HG03280 (cell line): ENCODE measurements at regions not wholly inside any gene's neighbourhood (a gene's known extent, or its start where the extent isn't known, plus 50 kb on each side); places are given as distances from the start of the nearest gene placed in this dataset.

Experiments
- ATAC-seq: cut with Tn5 transposase; IDR thresholded peaks from one replicate; pipeline ENCODE4 v1.9.1; 2021; ENCODE audit warnings: mild to moderate bottlenecking, moderate library complexity; ENCODE audit not compliant: unreplicated experiment

GRCh38 chr4:187301923-187302322 is 578.3 kb upstream of the FAT1 start:
- ATAC-seq, result no peak

- no peak for ATAC-seq
Observed at GRCh38 chr4:187302457-187303150, 578.9 kb upstream of the FAT1 start.

GRCh38 chr4:187304133-187304532 is 580.5 kb upstream of the FAT1 start:
- no peak for ATAC-seq

- no peak for ATAC-seq
Observed at GRCh38 chr4:187307131-187307530, 583.5 kb upstream of the FAT1 start.

- ATAC-seq, result no peak
Observed at GRCh38 chr4:187309456-187309855, 585.8 kb upstream of the FAT1 start.

GRCh38 chr4:187312299-187312698 is 588.6 kb upstream of the FAT1 start:
- no peak for ATAC-seq

- ATAC-seq, result no peak
Observed at GRCh38 chr4:187317799-187318198, 594.1 kb upstream of the FAT1 start.

GRCh38 chr4:187321711-187322110 is 598.1 kb upstream of the FAT1 start:
- ATAC-seq, result no peak

GRCh38 chr4:187332141-187332540 is 608.5 kb upstream of the FAT1 start:
- no peak for ATAC-seq

- no peak for ATAC-seq
Observed at GRCh38 chr4:187333151-187333550, 609.5 kb upstream of the FAT1 start.

GRCh38 chr4:187335339-187335738 is 611.7 kb upstream of the FAT1 start:
- no peak for ATAC-seq

GRCh38 chr4:187354740-187355139 is 631.1 kb upstream of the FAT1 start:
- ATAC-seq, result no peak

- no peak for ATAC-seq
Observed at GRCh38 chr4:187357045-187357643, 633.5 kb upstream of the FAT1 start.

GRCh38 chr4:187357821-187358220 is 634.2 kb upstream of the FAT1 start:
- ATAC-seq, result no peak

- ATAC-seq, result no peak
Observed at GRCh38 chr4:187362937-187363857, 632.4 kb upstream of the ZFP42 start.

- no peak for ATAC-seq
Observed at GRCh38 chr4:187364401-187364800, 631.2 kb upstream of the ZFP42 start.

- ATAC-seq, result no peak
Observed at GRCh38 chr4:187364851-187365250, 630.7 kb upstream of the ZFP42 start.

- ATAC-seq, result no peak
Observed at GRCh38 chr4:187366530-187366929, 629.0 kb upstream of the ZFP42 start.

- ATAC-seq, result no peak
Observed at GRCh38 chr4:187370918-187371317, 624.7 kb upstream of the ZFP42 start.

- ATAC-seq, result no peak
Observed at GRCh38 chr4:187378441-187378840, 617.1 kb upstream of the ZFP42 start.

- no peak for ATAC-seq
Observed at GRCh38 chr4:187380181-187380581, 615.4 kb upstream of the ZFP42 start.

- ATAC-seq, result no peak
Observed at GRCh38 chr4:187383181-187383580, 612.4 kb upstream of the ZFP42 start.
